Colonic mucosa (tissue), 4 donors: ENCODE measurements at regions not wholly inside any gene's neighbourhood (a gene's known extent, or its start where the extent isn't known, plus 50 kb on each side); places are given as distances from the start of the nearest gene placed in this dataset.

Experiments
- DNase-seq: peaks from one replicate; pipeline ENCODE4 v3.0.0-alpha.2; 2020
- H3K27ac ChIP-seq: fragments of 200-600 bp; one replicate; pipeline ENCODE4 v1.8.0; 2021
- H3K27me3 ChIP-seq: fragments of 200-600 bp; one replicate; pipeline ENCODE4 v1.8.0; 2021
- H3K36me3 ChIP-seq: fragments of 200-600 bp; one replicate; pipeline ENCODE4 v1.8.0; 2021
- H3K4me1 ChIP-seq: fragments of 200-600 bp; one replicate; pipeline ENCODE4 v1.8.0; 2021; ENCODE audit warnings: mild to moderate bottlenecking
- H3K4me3 ChIP-seq: fragments of 200-600 bp; one replicate; pipeline ENCODE4 v1.8.0; 2021
- H3K9ac ChIP-seq, 2 donors: one replicate each; pipeline ENCODE4 v1.7.0; 2013; ENCODE audit warnings: control low read depth in 2 of 2, low read depth in 2 of 2, low read length in 2 of 2
- H3K9me3 ChIP-seq: fragments of 200-600 bp; one replicate; pipeline ENCODE4 v1.8.0; 2021
- intact Hi-C: fragments of 100-400 bp; cut with DNase I; formaldehyde crosslinking; loops from one replicate; pipeline ENCODE4 v1.14.1; 2022
- TF ChIP-seq, protein P1 (sequence below): fragments of 200-600 bp; IDR thresholded peaks from one replicate; pipeline ENCODE4 v1.8.0; 2022; ENCODE audit warnings: antibody characterized with exemption, mild to moderate bottlenecking
- donor health status: healthy.
- donor health status: DM: no; HTN: no; CAD: no.
- donor health status: DM: no; HTN: no; CAD: no.

DNA sequence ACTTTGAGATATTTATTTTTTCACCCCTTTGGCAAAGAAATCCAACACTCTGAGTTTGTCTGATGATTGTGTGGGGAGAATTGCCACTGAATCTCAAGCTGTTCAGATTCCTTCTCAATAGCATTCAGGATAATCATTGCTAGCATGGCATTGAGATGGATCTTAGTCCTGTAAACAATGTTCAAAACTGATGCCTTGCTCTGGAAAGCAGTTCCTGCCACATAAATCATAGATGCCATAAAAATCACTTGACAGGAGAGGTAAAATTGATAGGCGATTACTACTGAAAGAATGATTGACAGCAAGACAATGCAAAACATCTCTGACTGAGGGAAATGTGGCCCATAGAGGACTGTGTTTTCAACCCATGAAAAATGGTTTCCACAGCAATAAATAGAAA, 915.6 kb downstream of the TRHDE start:
- Histone ChIP-seq H3K36me3 (no peaks in the 10 kb centered on the region), H3K9ac (no peak overlapping the region), H3K27me3 (no peaks in the 10 kb centered on the region), H3K27ac (no peak overlapping the region), H3K4me1 (no peaks in the 10 kb centered on the region), H3K9me3 (no peaks in the 10 kb centered on the region), H3K4me3 (no peak overlapping the region)
- no peak for DNase-seq
- intact Hi-C loops = no loop called here
- TF ChIP-seq, protein P1, sequence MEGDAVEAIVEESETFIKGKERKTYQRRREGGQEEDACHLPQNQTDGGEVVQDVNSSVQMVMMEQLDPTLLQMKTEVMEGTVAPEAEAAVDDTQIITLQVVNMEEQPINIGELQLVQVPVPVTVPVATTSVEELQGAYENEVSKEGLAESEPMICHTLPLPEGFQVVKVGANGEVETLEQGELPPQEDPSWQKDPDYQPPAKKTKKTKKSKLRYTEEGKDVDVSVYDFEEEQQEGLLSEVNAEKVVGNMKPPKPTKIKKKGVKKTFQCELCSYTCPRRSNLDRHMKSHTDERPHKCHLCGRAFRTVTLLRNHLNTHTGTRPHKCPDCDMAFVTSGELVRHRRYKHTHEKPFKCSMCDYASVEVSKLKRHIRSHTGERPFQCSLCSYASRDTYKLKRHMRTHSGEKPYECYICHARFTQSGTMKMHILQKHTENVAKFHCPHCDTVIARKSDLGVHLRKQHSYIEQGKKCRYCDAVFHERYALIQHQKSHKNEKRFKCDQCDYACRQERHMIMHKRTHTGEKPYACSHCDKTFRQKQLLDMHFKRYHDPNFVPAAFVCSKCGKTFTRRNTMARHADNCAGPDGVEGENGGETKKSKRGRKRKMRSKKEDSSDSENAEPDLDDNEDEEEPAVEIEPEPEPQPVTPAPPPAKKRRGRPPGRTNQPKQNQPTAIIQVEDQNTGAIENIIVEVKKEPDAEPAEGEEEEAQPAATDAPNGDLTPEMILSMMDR = no peak

DNA sequence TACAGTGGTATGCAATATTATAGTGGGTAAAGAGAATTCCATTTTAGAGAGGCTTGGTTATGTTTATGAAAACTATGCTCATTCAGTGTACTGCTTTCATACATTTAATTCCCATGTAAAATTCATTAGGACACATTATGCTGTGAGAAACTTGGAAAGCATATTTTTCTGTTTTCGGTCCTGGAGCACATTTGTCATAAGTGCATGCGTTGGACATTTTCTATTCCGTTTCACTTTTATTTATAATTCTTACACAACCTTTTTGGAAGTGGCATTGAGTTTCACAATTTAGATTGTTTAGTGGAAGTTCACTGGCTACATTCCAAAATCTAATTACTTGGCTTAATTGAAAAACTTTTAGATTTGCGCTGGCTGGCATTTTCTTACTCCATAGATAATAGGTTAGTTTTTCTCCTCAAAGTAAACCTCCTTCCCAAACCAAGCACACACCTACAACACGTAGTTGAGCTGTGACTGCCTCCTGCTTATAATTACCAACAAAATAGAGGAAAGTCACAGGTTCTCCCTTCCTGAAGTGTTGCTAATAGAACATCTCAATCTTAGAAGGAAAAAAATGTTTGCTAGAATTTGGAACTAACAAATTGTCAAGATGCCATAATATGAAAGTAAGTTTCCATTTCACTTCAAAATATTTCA, 938.5 kb downstream of the TRHDE start:
- Histone ChIP-seq H3K27me3 (no peaks in the 10 kb centered on the region), H3K4me3 (no peak overlapping the region), H3K27ac (no peak overlapping the region), H3K9ac (no peak overlapping the region), H3K4me1 (no peaks in the 10 kb centered on the region), H3K9me3 (no peaks in the 10 kb centered on the region), H3K36me3 (no peaks in the 10 kb centered on the region)
- DNase-seq = no peak
- intact Hi-C loops = no loop called here
- TF ChIP-seq, protein P1 = no peak

DNA sequence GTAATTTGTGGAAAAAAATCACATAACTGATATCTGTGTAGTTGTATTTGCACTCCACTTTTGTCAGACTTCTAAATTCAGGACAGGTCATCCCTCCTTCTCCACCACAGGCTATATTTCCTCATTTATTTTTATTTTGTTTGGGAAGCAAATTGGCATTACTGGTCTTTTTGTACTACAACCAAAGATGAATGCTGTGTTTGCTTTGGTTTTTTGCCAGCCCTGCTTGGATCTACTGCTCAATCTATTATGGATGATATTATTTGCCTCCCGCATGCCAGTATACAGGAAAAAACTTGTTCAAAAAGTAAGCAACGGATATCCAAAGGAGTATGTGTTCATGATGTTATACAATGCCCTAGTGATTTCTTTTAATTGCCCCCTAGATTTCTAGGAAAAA, 948.8 kb downstream of the TRHDE start:
- Histone ChIP-seq H3K27me3 (no peaks in the 10 kb centered on the region), H3K36me3 (no peaks in the 10 kb centered on the region), H3K27ac (no peak overlapping the region), H3K9ac (no peak overlapping the region), H3K9me3 (no peaks in the 10 kb centered on the region), H3K4me3 (no peak overlapping the region), H3K4me1 (no peaks in the 10 kb centered on the region)
- DNase-seq = no peak
- intact Hi-C loops = no loop called here
- TF ChIP-seq, protein P1 = no peak

DNA sequence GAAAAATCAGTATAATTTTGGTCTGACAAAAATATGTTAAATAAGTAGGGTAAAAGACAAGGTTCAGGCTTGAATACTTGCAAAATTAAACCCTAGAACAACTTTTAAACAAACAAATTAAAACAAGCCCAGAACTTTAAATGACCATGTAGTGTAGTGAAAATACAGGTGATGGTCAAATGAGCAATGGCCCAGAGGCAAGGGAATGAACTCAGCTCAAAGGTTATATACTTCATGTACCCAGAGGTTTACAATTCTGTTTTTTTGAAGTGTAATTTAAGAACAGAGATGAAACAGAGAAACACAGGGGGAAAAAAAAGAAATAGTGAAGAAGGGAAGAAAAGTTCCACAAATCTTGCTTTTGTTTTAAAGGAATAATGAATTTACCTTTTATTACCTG, 949.2 kb downstream of the TRHDE start:
- Histone ChIP-seq H3K4me1 (no peaks in the 10 kb centered on the region), H3K27ac (no peak overlapping the region), H3K9me3 (no peaks in the 10 kb centered on the region), H3K9ac (no peak overlapping the region), H3K4me3 (no peak overlapping the region), H3K27me3 (no peaks in the 10 kb centered on the region), H3K36me3 (no peaks in the 10 kb centered on the region)
- TF ChIP-seq, protein P1 = no peak
- no peak for DNase-seq
- intact Hi-C loops = no loop called here

DNA sequence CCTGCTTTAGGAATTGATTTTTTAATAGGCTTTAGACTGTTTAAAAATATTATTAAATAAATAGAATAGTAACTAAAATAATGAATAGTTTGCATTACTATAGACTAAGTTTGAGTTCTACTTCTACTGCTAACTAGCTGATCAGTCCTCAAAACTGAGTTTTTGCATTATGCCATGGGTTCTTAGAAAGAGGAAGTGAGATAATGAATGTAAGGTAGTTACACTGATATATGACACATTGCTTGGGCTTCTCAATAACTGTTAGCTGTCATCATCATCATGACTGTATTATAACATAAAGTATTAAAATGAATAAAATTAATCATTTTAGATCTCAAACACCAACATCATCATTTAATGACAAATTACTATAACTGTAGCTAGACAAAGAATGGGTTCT, 949.7 kb downstream of the TRHDE start:
- TF ChIP-seq, protein P1 = no peak
- H3K27me3 ChIP-seq = no peaks in the 10 kb centered on the region
- H3K4me3 ChIP-seq = no peak overlapping the region
- H3K4me1 ChIP-seq = no peaks in the 10 kb centered on the region
- no peak for DNase-seq
- no peak overlapping the region for H3K27ac ChIP-seq
- no peak overlapping the region for H3K9ac ChIP-seq
- H3K9me3 ChIP-seq = no peaks in the 10 kb centered on the region
- H3K36me3 ChIP-seq = no peaks in the 10 kb centered on the region
- intact Hi-C loops = no loop called here
